C4-2B (cell line): ENCODE measurements at regions not wholly inside any gene's neighbourhood (a gene's known extent, or its start where the extent isn't known, plus 50 kb on each side); places are given as distances from the start of the nearest gene placed in this dataset.

Experiments
- ZFX ChIP-seq: fragments of 450-650 bp; IDR thresholded peaks from 2 replicates; pipeline ENCODE4 v1.6.1; 2017
- TF ChIP-seq, protein P1 (sequence below): fragments of 450-650 bp; conservative IDR thresholded peaks from 2 replicates; pipeline ENCODE4 v1.5.1; 2017; ENCODE audit warnings: mild to moderate bottlenecking

DNA sequence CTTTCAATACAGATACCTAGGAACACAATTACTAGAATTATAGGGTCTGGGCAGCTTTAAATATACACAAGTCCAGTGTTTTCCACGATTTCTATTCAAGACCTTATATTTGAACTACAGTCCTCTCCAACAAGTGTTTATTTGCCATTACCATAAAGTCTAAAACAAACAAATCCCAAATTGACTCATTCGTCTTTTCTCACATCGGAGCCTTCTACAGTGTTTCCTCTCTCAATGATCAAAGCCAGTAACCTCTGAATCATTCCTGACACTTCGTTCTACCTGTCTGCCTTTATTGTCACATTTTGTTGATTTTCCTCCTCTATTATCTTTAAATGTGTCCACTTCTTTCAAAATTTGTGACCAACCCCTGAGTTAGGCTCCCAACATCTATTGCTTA is 1356.5 kb upstream of the SLC10A2 start:
- TF ChIP-seq, protein P1, sequence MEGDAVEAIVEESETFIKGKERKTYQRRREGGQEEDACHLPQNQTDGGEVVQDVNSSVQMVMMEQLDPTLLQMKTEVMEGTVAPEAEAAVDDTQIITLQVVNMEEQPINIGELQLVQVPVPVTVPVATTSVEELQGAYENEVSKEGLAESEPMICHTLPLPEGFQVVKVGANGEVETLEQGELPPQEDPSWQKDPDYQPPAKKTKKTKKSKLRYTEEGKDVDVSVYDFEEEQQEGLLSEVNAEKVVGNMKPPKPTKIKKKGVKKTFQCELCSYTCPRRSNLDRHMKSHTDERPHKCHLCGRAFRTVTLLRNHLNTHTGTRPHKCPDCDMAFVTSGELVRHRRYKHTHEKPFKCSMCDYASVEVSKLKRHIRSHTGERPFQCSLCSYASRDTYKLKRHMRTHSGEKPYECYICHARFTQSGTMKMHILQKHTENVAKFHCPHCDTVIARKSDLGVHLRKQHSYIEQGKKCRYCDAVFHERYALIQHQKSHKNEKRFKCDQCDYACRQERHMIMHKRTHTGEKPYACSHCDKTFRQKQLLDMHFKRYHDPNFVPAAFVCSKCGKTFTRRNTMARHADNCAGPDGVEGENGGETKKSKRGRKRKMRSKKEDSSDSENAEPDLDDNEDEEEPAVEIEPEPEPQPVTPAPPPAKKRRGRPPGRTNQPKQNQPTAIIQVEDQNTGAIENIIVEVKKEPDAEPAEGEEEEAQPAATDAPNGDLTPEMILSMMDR = no peak
- no peak for TF ChIP-seq ZFX
